GM21576 (cell line): ENCODE measurements at regions not wholly inside any gene's neighbourhood (a gene's known extent, or its start where the extent isn't known, plus 50 kb on each side); places are given as distances from the start of the nearest gene placed in this dataset.
"Not testable (repeated sequence)": the region's sequence is repeated elsewhere in the genome, so short reads cannot be mapped to it uniquely, and the experiment has no call there.

ENCODE experiments used
- ATAC-seq: cut with Tn5 transposase; IDR thresholded peaks from one replicate; pipeline ENCODE4 v1.9.1; 2021; ENCODE audit warnings: mild to moderate bottlenecking, moderate library complexity; ENCODE audit not compliant: unreplicated experiment

GRCh38 chr16:76716251-76716650, 439.1 kb downstream of the CNTNAP4 start:
- not testable (repeated sequence) for ATAC-seq

- no peak for ATAC-seq
Observed at GRCh38 chr16:76724181-76724580, 447.0 kb downstream of the CNTNAP4 start.

- no peak for ATAC-seq
Observed at GRCh38 chr16:76729525-76729924, 452.3 kb downstream of the CNTNAP4 start.

GRCh38 chr16:76732894-76733293, 455.7 kb downstream of the CNTNAP4 start:
- ATAC-seq: no peak

- no peak for ATAC-seq
Observed at GRCh38 chr16:76741623-76742022, 449.4 kb upstream of the MON1B start.

- ATAC-seq: no peak
Observed at GRCh38 chr16:76748461-76749348, 442.3 kb upstream of the MON1B start.

GRCh38 chr16:76749780-76750375, 441.1 kb upstream of the MON1B start:
- no peak for ATAC-seq

GRCh38 chr16:76755496-76755895, 435.5 kb upstream of the MON1B start:
- ATAC-seq: no peak

GRCh38 chr16:76756423-76756822, 434.6 kb upstream of the MON1B start:
- no peak for ATAC-seq

GRCh38 chr16:76756951-76757350, 434.0 kb upstream of the MON1B start:
- no peak for ATAC-seq

- ATAC-seq: no peak
Observed at GRCh38 chr16:76766538-76766937, 424.5 kb upstream of the MON1B start.

- no peak for ATAC-seq
Observed at GRCh38 chr16:76768316-76768715, 422.7 kb upstream of the MON1B start.

GRCh38 chr16:76768948-76769347, 422.0 kb upstream of the MON1B start:
- ATAC-seq: no peak

GRCh38 chr16:76771216-76771615, 419.8 kb upstream of the MON1B start:
- ATAC-seq: no peak

- ATAC-seq: no peak
Observed at GRCh38 chr16:76777721-76778465, 413.1 kb upstream of the MON1B start.

GRCh38 chr16:76780556-76780955, 410.4 kb upstream of the MON1B start:
- ATAC-seq: no peak

GRCh38 chr16:76784530-76784929, 406.5 kb upstream of the MON1B start:
- no peak for ATAC-seq

- no peak for ATAC-seq
Observed at GRCh38 chr16:76787394-76787793, 403.6 kb upstream of the MON1B start.

- ATAC-seq: no peak
Observed at GRCh38 chr16:76791151-76791550, 399.8 kb upstream of the MON1B start.

- ATAC-seq: no peak
Observed at GRCh38 chr16:76796416-76796815, 394.6 kb upstream of the MON1B start.

- no peak for ATAC-seq
Observed at GRCh38 chr16:76796978-76797377, 394.0 kb upstream of the MON1B start.

- ATAC-seq: no peak
Observed at GRCh38 chr16:76797457-76797856, 393.5 kb upstream of the MON1B start.
